GM19452 (cell line): ENCODE measurements at regions not wholly inside any gene's neighbourhood (a gene's known extent, or its start where the extent isn't known, plus 50 kb on each side); places are given as distances from the start of the nearest gene placed in this dataset.

Experiments used
- ATAC-seq: cut with Tn5 transposase; IDR thresholded peaks from one replicate; pipeline ENCODE4 v1.9.1; 2021; ENCODE audit not compliant: unreplicated experiment

GRCh38 chr9:90037146-90037797, 432.5 kb downstream of the GADD45G start:
- no peak for ATAC-seq

GRCh38 chr9:90038763-90039162, 434.0 kb downstream of the GADD45G start:
- no peak for ATAC-seq

GRCh38 chr9:90044263-90044662, 439.5 kb downstream of the GADD45G start:
- no peak for ATAC-seq

GRCh38 chr9:90044710-90045151, 439.9 kb downstream of the GADD45G start:
- no peak for ATAC-seq

- ATAC-seq, result no peak
These were observed 441.6 kb downstream of the GADD45G start for GRCh38 chr9:90046317-90046861.

GRCh38 chr9:90047828-90048227, 443.0 kb downstream of the GADD45G start:
- ATAC-seq, result no peak

GRCh38 chr9:90052366-90052765, 447.6 kb downstream of the GADD45G start:
- no peak for ATAC-seq

- no peak for ATAC-seq
These were observed 448.2 kb downstream of the GADD45G start for GRCh38 chr9:90053027-90053426.

- ATAC-seq, result no peak
These were observed 450.0 kb downstream of the GADD45G start for GRCh38 chr9:90054810-90055209.

GRCh38 chr9:90055226-90055625, 450.4 kb downstream of the GADD45G start:
- no peak for ATAC-seq

GRCh38 chr9:90057361-90057760, 452.5 kb downstream of the GADD45G start:
- no peak for ATAC-seq

GRCh38 chr9:90058182-90058763, 453.5 kb downstream of the GADD45G start:
- ATAC-seq, result no peak

- no peak for ATAC-seq
These were observed 454.6 kb downstream of the GADD45G start for GRCh38 chr9:90059436-90059835.

- no peak for ATAC-seq
These were observed 455.4 kb downstream of the GADD45G start for GRCh38 chr9:90060256-90060655.

- no peak for ATAC-seq
These were observed 456.4 kb downstream of the GADD45G start for GRCh38 chr9:90061187-90061586.

- no peak for ATAC-seq
These were observed 458.2 kb downstream of the GADD45G start for GRCh38 chr9:90062982-90063381.

- ATAC-seq, result no peak
These were observed 459.4 kb downstream of the GADD45G start for GRCh38 chr9:90064248-90064647.

- no peak for ATAC-seq
These were observed 460.2 kb downstream of the GADD45G start for GRCh38 chr9:90064971-90065370.

GRCh38 chr9:90065851-90066250, 461.0 kb downstream of the GADD45G start:
- ATAC-seq, result no peak

- no peak for ATAC-seq
These were observed 464.3 kb downstream of the GADD45G start for GRCh38 chr9:90069085-90069484.

GRCh38 chr9:90070056-90070455, 465.2 kb downstream of the GADD45G start:
- ATAC-seq, result no peak

GRCh38 chr9:90070469-90070868, 465.7 kb downstream of the GADD45G start:
- no peak for ATAC-seq
